Spinal cord (tissue), 9 donors: ENCODE measurements at regions not wholly inside any gene's neighbourhood (a gene's known extent, or its start where the extent isn't known, plus 50 kb on each side); places are given as distances from the start of the nearest gene placed in this dataset.

Source experiments
- DNase-seq, 6 donors: peaks; one replicate each; pipeline versions ENCODE4 v3.0.0 to v3.0.0-alpha.2; 2013 to 2015; ENCODE audit warnings: low spot score in 6 of 6, low read depth in 4 of 6
- H3K27ac ChIP-seq: one replicate; pipeline ENCODE4 v1.5.1; 2013; ENCODE audit warnings: low read depth, low read length, control low read depth
- H3K27me3 ChIP-seq: one replicate; pipeline ENCODE4 v1.6.1; 2013; ENCODE audit warnings: low read length; ENCODE audit not compliant: control insufficient read depth, insufficient read depth
- H3K36me3 ChIP-seq: one replicate; pipeline ENCODE4 v1.6.1; 2013; ENCODE audit warnings: low read length; ENCODE audit not compliant: control insufficient read depth, insufficient read depth
- H3K4me1 ChIP-seq: one replicate; pipeline ENCODE4 v1.6.1; 2013; ENCODE audit warnings: low read length; ENCODE audit not compliant: control insufficient read depth, insufficient read depth
- H3K4me3 ChIP-seq: one replicate; pipeline ENCODE4 v1.5.1; 2013; ENCODE audit warnings: low read depth, low read length, control low read depth
- H3K9me3 ChIP-seq: one replicate; pipeline ENCODE4 v1.6.1; 2013; ENCODE audit warnings: low read length; ENCODE audit not compliant: control insufficient read depth, insufficient read depth
- WGBS: methylation state at CpG from one replicate; pipeline ENCODE4 v1.1.5; 2013; ENCODE audit warnings: missing lambda C conversion rate; ENCODE audit not compliant: insufficient coverage; 5-methylcytosine and 5-hydroxymethylcytosine counted together
- donor health status: healthy.

- H3K27me3 ChIP-seq: no peaks in the 10 kb centered on the region
- H3K27ac ChIP-seq: no peak overlapping the region
- H3K36me3 ChIP-seq: no peaks in the 10 kb centered on the region
- DNase-seq: no peak
- no peaks in the 10 kb centered on the region for H3K4me1 ChIP-seq
- no peak overlapping the region for H3K4me3 ChIP-seq
- no peaks in the 10 kb centered on the region for H3K9me3 ChIP-seq
Measured at GRCh38 chr11:129605815-129606214, 209.8 kb upstream of the TMEM45B start.

- 87% methylated on average over 6 of the region's 6 CpGs for WGBS
- no peak for DNase-seq
- no peak overlapping the region for H3K4me3 ChIP-seq
- no peaks in the 10 kb centered on the region for H3K27me3 ChIP-seq
- peaks cover 8% of the 10 kb centered on the region for H3K4me1 ChIP-seq
- no peak overlapping the region for H3K27ac ChIP-seq
- H3K9me3 ChIP-seq: no peaks in the 10 kb centered on the region
- H3K36me3 ChIP-seq: no peaks in the 10 kb centered on the region
Measured at GRCh38 chr11:129608711-129609110, 206.9 kb upstream of the TMEM45B start.

GRCh38 chr11:129610125-129610524 lies 205.5 kb upstream of the TMEM45B start:
- Histone ChIP-seq H3K4me1 (peaks cover 8% of the 10 kb centered on the region), H3K36me3 (no peaks in the 10 kb centered on the region), H3K27me3 (no peaks in the 10 kb centered on the region), H3K9me3 (no peaks in the 10 kb centered on the region), H3K4me3 (no peak overlapping the region), H3K27ac (no peak overlapping the region)
- no peak for DNase-seq
- WGBS: 98% methylated on average over 7 of the region's 7 CpGs

- no peaks in the 10 kb centered on the region for H3K9me3 ChIP-seq
Measured at GRCh38 chr11:129610545-129610944, 205.1 kb upstream of the TMEM45B start.

GRCh38 chr11:129611661-129612446 lies 203.8 kb upstream of the TMEM45B start:
- Histone ChIP-seq H3K27ac (no peak overlapping the region), H3K27me3 (no peaks in the 10 kb centered on the region), H3K4me1 (peaks cover 8% of the 10 kb centered on the region), H3K4me3 (no peak overlapping the region), H3K9me3 (no peaks in the 10 kb centered on the region), H3K36me3 (no peaks in the 10 kb centered on the region)
- WGBS: 46% methylated on average over 15 of the region's 17 CpGs
- peak in 1 of 6 donors; percentile 50 for DNase-seq

More at GRCh38 chr11:129610545-129610944, 205.1 kb upstream of the TMEM45B start:
- no peaks in the 10 kb centered on the region for H3K36me3 ChIP-seq
- H3K4me3 ChIP-seq: no peak overlapping the region
- DNase-seq: no peak
- H3K27ac ChIP-seq: no peak overlapping the region
- H3K27me3 ChIP-seq: no peaks in the 10 kb centered on the region
- peaks cover 8% of the 10 kb centered on the region for H3K4me1 ChIP-seq
- WGBS: 87% methylated on average over 5 of the region's 5 CpGs

GRCh38 chr11:129612447-129612961 lies 203.1 kb upstream of the TMEM45B start:
- peak in 1 of 6 donors; percentile 46 for DNase-seq
- H3K27me3 ChIP-seq: peaks cover 3% of the 10 kb centered on the region
- H3K27ac ChIP-seq: no peak overlapping the region
- no peak overlapping the region for H3K4me3 ChIP-seq
- no peaks in the 10 kb centered on the region for H3K36me3 ChIP-seq
- peaks cover 8% of the 10 kb centered on the region for H3K4me1 ChIP-seq
- WGBS: 38% methylated on average over 5 of the region's 8 CpGs
- H3K9me3 ChIP-seq: no peaks in the 10 kb centered on the region

- DNase-seq: peak in 1 of 6 donors; percentile 9
- 81% methylated on average over 3 of the region's 3 CpGs for WGBS
Measured at GRCh38 chr11:129613071-129613470, 202.6 kb upstream of the TMEM45B start.

GRCh38 chr11:129614256-129614944 lies 201.2 kb upstream of the TMEM45B start:
- Histone ChIP-seq H3K27ac (no peak overlapping the region), H3K4me3 (no peak overlapping the region), H3K9me3 (no peaks in the 10 kb centered on the region), H3K27me3 (peaks cover 12% of the 10 kb centered on the region), H3K36me3 (no peaks in the 10 kb centered on the region), H3K4me1 (peaks cover 8% of the 10 kb centered on the region)
- WGBS: 93% methylated on average over 7 of the region's 11 CpGs
- no peak for DNase-seq

More at GRCh38 chr11:129613071-129613470, 202.6 kb upstream of the TMEM45B start:
- Histone ChIP-seq H3K36me3 (no peaks in the 10 kb centered on the region), H3K27ac (no peak overlapping the region), H3K27me3 (peaks cover 6% of the 10 kb centered on the region), H3K4me3 (no peak overlapping the region), H3K9me3 (no peaks in the 10 kb centered on the region), H3K4me1 (peaks cover 8% of the 10 kb centered on the region)

- H3K27me3 ChIP-seq: peaks cover 12% of the 10 kb centered on the region
- DNase-seq: no peak
Measured at GRCh38 chr11:129618046-129618569, 197.5 kb upstream of the TMEM45B start.

More at GRCh38 chr11:129618046-129618569, 197.5 kb upstream of the TMEM45B start:
- 49% methylated on average over 39 of the region's 41 CpGs for WGBS
- no peaks in the 10 kb centered on the region for H3K9me3 ChIP-seq
- no peaks in the 10 kb centered on the region for H3K36me3 ChIP-seq
- H3K27ac ChIP-seq: no peak overlapping the region
- H3K4me3 ChIP-seq: no peak overlapping the region
- H3K4me1 ChIP-seq: no peaks in the 10 kb centered on the region
